ENCODE measurements at regions not wholly inside any gene's neighbourhood (a gene's known extent, or its start where the extent isn't known, plus 50 kb on each side); places are given as distances from the start of the nearest gene placed in this dataset.

- ATAC-seq (ENCODE audit: low read depth), result no peak
- peaks cover 6% of the 10 kb centered on the region for H3K9me3 Mint-ChIP-seq
- H3K36me3 Mint-ChIP-seq, result no peaks in the 10 kb centered on the region
- H3K4me1 Mint-ChIP-seq, result no peaks in the 10 kb centered on the region
- no peak overlapping the region for H3K27ac Mint-ChIP-seq
- H3K4me3 Mint-ChIP-seq, result no peak overlapping the region
- DNase-seq (ENCODE audit: low spot score in 2 of 2), result no peak
- H3K27me3 Mint-ChIP-seq, result peaks cover 4% of the 10 kb centered on the region
These were observed 546.0 kb downstream of the BRD1 start for GRCh38 chr22:49281467-49282340.

- H3K9me3 Mint-ChIP-seq, result peaks cover 6% of the 10 kb centered on the region
- H3K4me1 Mint-ChIP-seq, result no peaks in the 10 kb centered on the region
- no peak overlapping the region for H3K27ac Mint-ChIP-seq
- no peak overlapping the region for H3K4me3 Mint-ChIP-seq
- H3K27me3 Mint-ChIP-seq, result peaks cover 4% of the 10 kb centered on the region
- ATAC-seq (ENCODE audit: low read depth) (no peak), DNase-seq (ENCODE audit: low spot score in 2 of 2) (no peak)
- no peaks in the 10 kb centered on the region for H3K36me3 Mint-ChIP-seq
These were observed 549.3 kb downstream of the BRD1 start for GRCh38 chr22:49278340-49278739.

DNA sequence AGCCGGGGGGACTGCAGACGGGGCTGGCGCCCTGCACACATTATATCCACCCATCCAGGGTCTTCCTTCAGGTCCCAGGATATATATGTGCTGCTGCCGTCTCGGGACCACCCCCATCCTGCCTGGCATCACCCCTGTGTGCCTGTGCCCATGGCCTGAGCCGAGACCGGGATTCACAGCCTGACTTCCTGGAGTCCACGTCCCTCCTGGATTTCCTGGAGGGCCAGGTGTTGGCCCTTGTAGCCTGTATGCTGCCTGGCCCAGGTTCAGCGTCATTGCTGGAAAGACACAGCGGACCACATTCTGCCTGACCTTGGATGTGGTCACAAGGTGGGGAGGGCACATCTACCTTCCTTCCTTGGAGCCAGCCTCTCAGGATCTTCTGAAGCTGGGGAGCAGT lies 551.1 kb downstream of the BRD1 start:
- ATAC-seq (ENCODE audit: low read depth), result no peak
- Mint-ChIP-seq H3K4me1 (no peaks in the 10 kb centered on the region), H3K36me3 (no peaks in the 10 kb centered on the region)

DNA sequence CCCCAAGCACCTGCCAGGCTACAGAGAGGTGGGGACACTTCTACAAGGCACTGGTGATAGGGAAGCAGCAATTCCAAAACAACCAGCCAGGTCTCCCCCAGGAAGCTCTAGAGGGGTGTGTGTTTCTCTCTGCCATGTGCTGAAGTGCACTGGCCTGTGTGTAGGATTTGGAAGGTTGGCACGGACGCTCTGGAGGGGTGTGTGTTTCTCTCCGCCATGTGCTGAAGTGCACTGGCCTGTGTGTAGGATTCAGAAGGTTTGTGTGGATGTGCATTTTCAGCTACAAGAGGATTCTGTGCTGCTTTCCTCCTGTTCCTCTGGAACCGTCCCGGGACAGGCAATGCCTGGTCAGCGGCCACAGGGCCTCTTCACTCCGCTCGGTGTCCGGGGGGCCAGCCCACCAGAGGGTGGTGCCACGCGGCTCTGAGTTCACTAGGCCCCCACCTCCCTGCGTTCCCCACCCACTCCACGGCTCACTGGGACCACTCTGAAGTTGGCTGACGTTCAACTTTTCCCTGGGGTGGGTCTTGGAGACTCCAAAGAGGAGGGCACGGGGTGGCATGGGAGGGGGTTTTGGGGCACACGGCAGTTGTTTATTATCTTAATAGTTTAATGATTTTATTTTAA lies 552.8 kb downstream of the BRD1 start:
- no peak overlapping the region for H3K27ac Mint-ChIP-seq
- H3K9me3 Mint-ChIP-seq, result peaks cover under 1% of the 10 kb centered on the region
- no peak for ATAC-seq (ENCODE audit: low read depth)
- peaks cover 6% of the 10 kb centered on the region for H3K27me3 Mint-ChIP-seq
- H3K4me1 Mint-ChIP-seq, result no peaks in the 10 kb centered on the region
- H3K4me3 Mint-ChIP-seq, result no peak overlapping the region
- no peaks in the 10 kb centered on the region for H3K36me3 Mint-ChIP-seq
- DNase-seq (ENCODE audit: low spot score in 2 of 2), result no peak

More for the DNA sequence above, 551.1 kb downstream of the BRD1 start:
- Mint-ChIP-seq H3K27me3 (peaks cover 5% of the 10 kb centered on the region), H3K9me3 (peaks cover 6% of the 10 kb centered on the region), H3K27ac (no peak overlapping the region), H3K4me3 (no peak overlapping the region)
- no peak for DNase-seq (ENCODE audit: low spot score in 2 of 2)

- Mint-ChIP-seq H3K4me3 (no peak overlapping the region), H3K9me3 (no peaks in the 10 kb centered on the region), H3K27ac (no peak overlapping the region), H3K4me1 (no peaks in the 10 kb centered on the region), H3K36me3 (no peaks in the 10 kb centered on the region), H3K27me3 (peaks cover 11% of the 10 kb centered on the region)
- no peak for DNase-seq (ENCODE audit: low spot score in 2 of 2)
- ATAC-seq (ENCODE audit: low read depth), result no peak
These were observed 555.0 kb downstream of the BRD1 start for GRCh38 chr22:49272546-49273125.

GRCh38 chr22:49271831-49272230 lies 555.8 kb downstream of the BRD1 start:
- no peak overlapping the region for H3K27ac Mint-ChIP-seq
- H3K27me3 Mint-ChIP-seq, result peaks cover 11% of the 10 kb centered on the region
- DNase-seq (ENCODE audit: low spot score in 2 of 2) (no peak), ATAC-seq (ENCODE audit: low read depth) (no peak)
- H3K9me3 Mint-ChIP-seq, result no peaks in the 10 kb centered on the region
- no peak overlapping the region for H3K4me3 Mint-ChIP-seq
- H3K36me3 Mint-ChIP-seq, result no peaks in the 10 kb centered on the region
- no peaks in the 10 kb centered on the region for H3K4me1 Mint-ChIP-seq

GRCh38 chr22:49271369-49271727 lies 556.3 kb downstream of the BRD1 start:
- Mint-ChIP-seq H3K4me3 (no peak overlapping the region), H3K27me3 (peaks cover 11% of the 10 kb centered on the region), H3K9me3 (no peaks in the 10 kb centered on the region), H3K27ac (no peak overlapping the region), H3K36me3 (no peaks in the 10 kb centered on the region), H3K4me1 (no peaks in the 10 kb centered on the region)
- ATAC-seq (ENCODE audit: low read depth) (no peak), DNase-seq (ENCODE audit: low spot score in 2 of 2) (no peak)

- H3K27me3 Mint-ChIP-seq, result peaks cover 11% of the 10 kb centered on the region
- no peaks in the 10 kb centered on the region for H3K36me3 Mint-ChIP-seq
- no peak overlapping the region for H3K27ac Mint-ChIP-seq
- H3K4me3 Mint-ChIP-seq, result no peak overlapping the region
- DNase-seq (ENCODE audit: low spot score in 2 of 2), result no peak
- ATAC-seq (ENCODE audit: low read depth), result no peak
- no peaks in the 10 kb centered on the region for H3K9me3 Mint-ChIP-seq
- no peaks in the 10 kb centered on the region for H3K4me1 Mint-ChIP-seq
These were observed 556.9 kb downstream of the BRD1 start for GRCh38 chr22:49270595-49271368.

DNA sequence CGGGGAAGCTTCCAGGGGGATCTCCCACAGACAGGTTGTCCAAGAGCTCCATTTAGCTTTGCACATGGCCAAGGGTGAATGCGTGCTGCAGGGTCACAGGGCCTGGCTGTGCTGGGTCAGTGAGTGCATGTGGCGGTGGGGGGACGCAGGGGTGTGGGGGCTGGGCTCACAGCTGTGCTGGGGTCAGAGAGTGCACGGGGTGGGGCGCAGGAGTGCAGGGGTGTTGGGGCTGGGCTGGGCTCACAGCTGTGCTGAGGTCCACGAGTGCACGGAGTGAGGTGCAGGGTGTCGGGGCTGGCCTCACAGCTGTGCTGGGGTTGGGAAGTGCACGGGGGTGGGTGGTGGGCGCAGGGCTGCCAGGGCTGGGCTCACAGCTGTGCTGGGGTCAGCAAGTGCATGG lies 557.7 kb downstream of the BRD1 start:
- no peaks in the 10 kb centered on the region for H3K9me3 Mint-ChIP-seq
- H3K36me3 Mint-ChIP-seq, result no peaks in the 10 kb centered on the region
- DNase-seq (ENCODE audit: low spot score in 2 of 2) (no peak), ATAC-seq (ENCODE audit: low read depth) (no peak)
- H3K4me1 Mint-ChIP-seq, result no peaks in the 10 kb centered on the region
- no peak overlapping the region for H3K4me3 Mint-ChIP-seq
- no peak overlapping the region for H3K27ac Mint-ChIP-seq
- H3K27me3 Mint-ChIP-seq, result peaks cover 13% of the 10 kb centered on the region

DNA sequence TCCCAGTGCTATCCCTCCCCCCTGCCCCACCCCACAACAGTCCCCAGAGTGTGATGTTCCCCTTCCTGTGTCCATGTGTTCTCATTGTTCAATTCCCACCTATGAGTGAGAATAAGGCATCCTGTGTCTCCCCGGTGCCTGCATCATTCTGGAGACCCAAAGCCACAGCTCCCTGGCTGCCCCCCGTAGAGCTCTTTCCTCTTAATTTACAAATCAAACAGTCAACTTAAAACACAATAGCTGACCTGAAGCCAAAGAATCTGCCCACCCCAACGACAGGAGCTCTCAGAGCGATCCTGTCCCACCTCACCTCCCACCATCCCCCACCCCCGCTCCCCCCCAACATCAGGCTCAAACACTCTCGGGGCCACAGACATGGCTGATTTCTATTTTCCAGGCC lies 558.3 kb downstream of the BRD1 start:
- Mint-ChIP-seq H3K4me1 (no peaks in the 10 kb centered on the region), H3K27ac (no peak overlapping the region), H3K4me3 (no peak overlapping the region), H3K36me3 (no peaks in the 10 kb centered on the region), H3K9me3 (no peaks in the 10 kb centered on the region), H3K27me3 (peaks cover 13% of the 10 kb centered on the region)
- no peak for ATAC-seq (ENCODE audit: low read depth)
- no peak for DNase-seq (ENCODE audit: low spot score in 2 of 2)

GRCh38 chr22:49268924-49269323 lies 558.7 kb downstream of the BRD1 start:
- Mint-ChIP-seq H3K27ac (no peak overlapping the region), H3K4me3 (no peak overlapping the region), H3K4me1 (no peaks in the 10 kb centered on the region), H3K9me3 (no peaks in the 10 kb centered on the region), H3K27me3 (peaks cover 13% of the 10 kb centered on the region), H3K36me3 (no peaks in the 10 kb centered on the region)
- no peak for DNase-seq (ENCODE audit: low spot score in 2 of 2)
- ATAC-seq (ENCODE audit: low read depth), result no peak

DNA sequence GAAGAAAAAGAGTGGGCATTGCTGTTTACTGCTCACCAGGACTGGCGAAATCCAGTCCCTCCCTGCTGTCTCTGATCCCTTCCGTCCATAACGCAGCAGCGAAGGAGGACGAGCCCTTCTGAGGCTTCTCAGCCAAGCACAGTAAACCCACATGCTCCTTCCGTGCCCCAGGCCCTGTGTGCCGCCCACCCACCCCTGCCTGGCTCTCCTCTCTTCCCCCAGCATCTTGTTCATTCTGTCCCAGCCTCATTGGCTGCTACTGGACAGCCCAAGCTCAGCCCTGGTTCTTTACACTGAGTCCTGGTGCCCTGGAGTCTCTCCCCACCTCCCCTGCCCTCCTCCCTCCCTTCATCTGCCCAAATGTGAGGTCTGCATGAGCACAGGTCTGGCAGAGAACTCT lies 559.7 kb downstream of the BRD1 start:
- DNase-seq (ENCODE audit: low spot score in 2 of 2) (no peak), ATAC-seq (ENCODE audit: low read depth) (no peak)
- no peaks in the 10 kb centered on the region for H3K36me3 Mint-ChIP-seq
- H3K9me3 Mint-ChIP-seq, result no peaks in the 10 kb centered on the region
- H3K4me1 Mint-ChIP-seq, result no peaks in the 10 kb centered on the region
- H3K4me3 Mint-ChIP-seq, result no peak overlapping the region
- no peak overlapping the region for H3K27ac Mint-ChIP-seq
- H3K27me3 Mint-ChIP-seq, result peaks cover 13% of the 10 kb centered on the region

- H3K27ac Mint-ChIP-seq, result no peak overlapping the region
- ATAC-seq (ENCODE audit: low read depth), result no peak
- H3K4me3 Mint-ChIP-seq, result no peak overlapping the region
- no peaks in the 10 kb centered on the region for H3K4me1 Mint-ChIP-seq
- H3K27me3 Mint-ChIP-seq, result peaks cover 12% of the 10 kb centered on the region
- no peak for DNase-seq (ENCODE audit: low spot score in 2 of 2)
- H3K9me3 Mint-ChIP-seq, result no peaks in the 10 kb centered on the region
- H3K36me3 Mint-ChIP-seq, result no peaks in the 10 kb centered on the region
These were observed 560.8 kb downstream of the BRD1 start for GRCh38 chr22:49266561-49267519.
